ENCODE measurements at regions not wholly inside any gene's neighbourhood (a gene's known extent, or its start where the extent isn't known, plus 50 kb on each side); places are given as distances from the start of the nearest gene placed in this dataset.
A peak's percentile ranks its signal among the peaks of the same experiment; 100 is the strongest.

DNA sequence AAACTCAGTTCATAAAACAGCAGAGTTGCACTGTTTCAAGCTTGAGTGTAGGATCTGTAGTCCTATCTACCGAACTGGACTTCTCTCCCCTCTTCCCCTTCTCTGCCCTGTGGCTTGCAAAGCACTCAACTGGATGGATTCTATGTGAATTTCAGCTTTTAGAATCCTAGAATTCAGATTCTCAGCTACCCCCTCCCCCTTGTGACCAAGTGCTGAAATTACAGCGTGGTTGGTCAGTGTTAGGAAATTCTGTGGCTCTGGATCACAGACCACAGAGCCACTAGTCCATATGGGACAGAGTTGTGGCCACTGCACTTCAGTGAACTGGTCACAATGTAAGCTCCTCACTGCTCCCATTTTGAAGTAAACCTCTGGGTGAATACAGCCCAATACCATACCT is 64.6 kb upstream of the TRPC5 start:
- WGBS: 0% methylated on average over 1 of the region's 2 CpGs

DNA sequence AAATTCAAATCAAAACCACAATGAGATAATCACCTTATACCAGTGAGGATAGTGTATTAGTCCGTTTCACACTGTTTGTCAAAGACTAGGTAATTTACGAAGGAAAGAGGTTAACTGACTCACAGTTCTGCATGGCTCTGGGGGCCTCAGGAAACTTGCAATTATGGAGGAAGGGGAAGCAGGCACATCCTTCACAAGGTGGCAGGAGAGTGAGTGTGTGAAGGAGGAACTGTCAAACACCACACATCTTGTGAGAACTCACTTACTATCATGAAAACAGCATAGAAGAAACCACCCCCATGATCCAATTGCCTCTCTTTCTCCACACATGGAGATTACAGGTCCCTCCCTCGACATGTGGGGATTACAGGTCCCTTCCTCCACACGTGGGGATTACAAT is 54.7 kb upstream of the TRPC5 start:
- Histone ChIP-seq H2AK5ac (ENCODE audit: low read length, severe bottlenecking) (no peak overlapping the region), H2AFZ (ENCODE audit: low read depth, low read length) (no peak overlapping the region), H3K4me1 (ENCODE audit: control insufficient read depth, insufficient read depth, low read depth, low read length) (no peaks in the 10 kb centered on the region), H2BK15ac (ENCODE audit: low read depth, poor library complexity, severe bottlenecking) (no peak overlapping the region), H3K9me3 (ENCODE audit: control insufficient read depth, low read length) (no peaks in the 10 kb centered on the region), H2BK120ac (ENCODE audit: low read depth, low read length) (no peak overlapping the region), H3K23ac (ENCODE audit: low read length in 2 of 2) (no peak overlapping the region), H2BK5ac (ENCODE audit: low read depth, low read length, poor library complexity, severe bottlenecking) (no peak overlapping the region), H3K36me3 (ENCODE audit: control insufficient read depth in 1 of 2, insufficient read depth in 2 of 2, low read depth in 1 of 2, low read length in 2 of 2) (no peaks in the 10 kb centered on the region), H3K4me2 (ENCODE audit: low read length, poor library complexity, severe bottlenecking) (no peak overlapping the region), H3K18ac (ENCODE audit: low read depth in 1 of 2, low read length in 2 of 2) (no peak overlapping the region), H3K9ac (ENCODE audit: low read length) (no peak overlapping the region), H2BK12ac (ENCODE audit: low read length in 2 of 2) (no peak overlapping the region), H4K8ac (ENCODE audit: low read length) (no peak overlapping the region), H3K27me3 (ENCODE audit: control insufficient read depth in 1 of 2, insufficient read depth in 1 of 2, low read length in 2 of 2) (peaks cover 0 to 6% of the 10 kb centered on the region in 2 experiments), H3K14ac (ENCODE audit: low read length in 2 of 2) (no peak overlapping the region), H3K27ac (ENCODE audit: low read length, poor library complexity, severe bottlenecking) (no peak overlapping the region), H3K4ac (ENCODE audit: low read depth in 1 of 2, low read length in 2 of 2) (no peak overlapping the region), H4K91ac (ENCODE audit: low read length) (no peak overlapping the region), H3K79me1 (replicated peaks; ENCODE audit: low read length, poor library complexity, severe bottlenecking) (no peaks in the 10 kb centered on the region), H3K4me3 (ENCODE audit: insufficient read depth in 1 of 2, low read depth in 1 of 2, low read length in 2 of 2) (no peak overlapping the region)
- no peak for DNase-seq
- 85% methylated on average over 2 of the region's 4 CpGs for WGBS

More for the DNA sequence above, 64.6 kb upstream of the TRPC5 start:
- Histone ChIP-seq H3K9ac (ENCODE audit: low read length) (no peak overlapping the region), H3K18ac (ENCODE audit: low read depth in 1 of 2, low read length in 2 of 2) (no peak overlapping the region), H2BK12ac (ENCODE audit: low read length in 2 of 2) (no peak overlapping the region), H4K91ac (ENCODE audit: low read length) (no peak overlapping the region), H3K79me1 (replicated peaks; ENCODE audit: low read length, poor library complexity, severe bottlenecking) (no peaks in the 10 kb centered on the region), H3K4me1 (ENCODE audit: control insufficient read depth, insufficient read depth, low read depth, low read length) (no peaks in the 10 kb centered on the region), H3K27ac (ENCODE audit: low read length, poor library complexity, severe bottlenecking) (no peak overlapping the region), H2AFZ (ENCODE audit: low read depth, low read length) (no peak overlapping the region), H2AK5ac (ENCODE audit: low read length, severe bottlenecking) (no peak overlapping the region), H3K27me3 (ENCODE audit: control insufficient read depth in 1 of 2, insufficient read depth in 1 of 2, low read length in 2 of 2) (peaks cover 0 to 50% of the 10 kb centered on the region in 2 experiments), H3K9me3 (ENCODE audit: control insufficient read depth, low read length) (no peaks in the 10 kb centered on the region), H3K23ac (ENCODE audit: low read length in 2 of 2) (no peak overlapping the region), H3K14ac (ENCODE audit: low read length in 2 of 2) (no peak overlapping the region), H3K4ac (ENCODE audit: low read depth in 1 of 2, low read length in 2 of 2) (no peak overlapping the region), H2BK15ac (ENCODE audit: low read depth, poor library complexity, severe bottlenecking) (no peak overlapping the region), H3K4me2 (ENCODE audit: low read length, poor library complexity, severe bottlenecking) (no peak overlapping the region), H2BK5ac (ENCODE audit: low read depth, low read length, poor library complexity, severe bottlenecking) (no peak overlapping the region), H3K4me3 (ENCODE audit: insufficient read depth in 1 of 2, low read depth in 1 of 2, low read length in 2 of 2) (no peak overlapping the region), H3K36me3 (ENCODE audit: control insufficient read depth in 1 of 2, insufficient read depth in 2 of 2, low read depth in 1 of 2, low read length in 2 of 2) (no peaks in the 10 kb centered on the region), H4K8ac (ENCODE audit: low read length) (no peak overlapping the region), H2BK120ac (ENCODE audit: low read depth, low read length) (no peak overlapping the region)
- peak; percentile 32 for DNase-seq
